Ovary (tissue), 7 donors: ENCODE measurements at regions not wholly inside any gene's neighbourhood (a gene's known extent, or its start where the extent isn't known, plus 50 kb on each side); places are given as distances from the start of the nearest gene placed in this dataset.

Source experiments
- DNase-seq, 5 donors: peaks; one replicate each; pipeline ENCODE4 v3.0.0-alpha.2; 2019 to 2020
- H3K27ac ChIP-seq, 2 donors: fragments of 200-600 bp; one replicate each; pipeline versions ENCODE4 v1.5.1 to v1.8.0; 2019 to 2022
- H3K27me3 ChIP-seq: fragments of 200-600 bp; one replicate; pipeline ENCODE4 v1.8.0; 2022
- H3K36me3 ChIP-seq: fragments of 200-600 bp; sonication (generic); one replicate; pipeline ENCODE4 v1.5.1; 2019
- H3K4me1 ChIP-seq: one replicate; pipeline ENCODE4 v1.8.1; 2013; ENCODE audit warnings: mild to moderate bottlenecking, moderate library complexity; ENCODE audit not compliant: insufficient read depth
- H3K4me3 ChIP-seq: fragments of 200-600 bp; sonication (generic); one replicate; pipeline ENCODE4 v1.5.1; 2017
- H3K9me3 ChIP-seq, 2 donors: fragments of 200-600 bp in 1 of 2; sonication (generic) in 1 of 2; one replicate each; pipeline versions ENCODE4 v1.5.1 to v1.8.1; 2013 to 2019; ENCODE audit warnings: mild to moderate bottlenecking in 1 of 2, moderate library complexity in 1 of 2
- CTCF ChIP-seq, 3 donors: fragments of 450-650 bp in 2 of 3; fragments of 200-600 bp in 1 of 3; IDR thresholded peaks; one replicate each; pipeline versions ENCODE4 v1.5.1 to v1.8.0; 2016 to 2022; ENCODE audit warnings: antibody characterized with exemption in 3 of 3, mild to moderate bottlenecking in 1 of 3
- EP300 ChIP-seq: sonication (generic); formaldehyde crosslinking; IDR thresholded peaks from one replicate; pipeline ENCODE4 v1.6.1; 2017; ENCODE audit warnings: antibody characterized with exemption
- POLR2A ChIP-seq: fragments of 450-650 bp; IDR thresholded peaks from one replicate; pipeline ENCODE4 v1.6.1; 2017; ENCODE audit warnings: antibody characterized with exemption, mild to moderate bottlenecking, moderate library complexity
- whole genome bisulfite sequencing, 3 donors: extraction: QIAGEN DNeasy Blood & Tissue Kit in 1 of 3; methylation state at CpG; one replicate each; pipeline versions ENCODE4 v1.1.5 to v1.1.7; 2013 to 2017; 5-methylcytosine and 5-hydroxymethylcytosine counted together
- intact Hi-C, 4 donors: fragments of 100-400 bp; cut with DNase I; formaldehyde crosslinking; loops; one replicate each; pipeline versions ENCODE4 v1.11.0 to v1.15.1; 2022 to 2023
- donor health status: DM: no; HTN: no; CAD: no; lungs with moderate emphysema.
- donor health status: DM: no; HTN: no; CAD: no.
- donor health status: Bipolar disorder and iron deficiency.
- donor health status: DM: no; HTN: no; CAD: no.
- donor health status: DM: yes; HTN: yes; CAD: no.

GRCh38 chr15:31452595-31453557 is 126.2 kb downstream of the KLF13 start:
- DNase-seq: peak in 1 of 5 donors; percentile 21
- Histone ChIP-seq H3K27me3 (no peaks in the 10 kb centered on the region), H3K9me3 (no peaks in the 10 kb centered on the region), H3K4me3 (no peak overlapping the region), H3K4me1 (no peaks in the 10 kb centered on the region), H3K27ac (no peak overlapping the region), H3K36me3 (no peaks in the 10 kb centered on the region)
- TF ChIP-seq POLR2A (no peak), CTCF (IDR thresholded peaks at IDR 0.05) (no peak), EP300 (no peak)
- WGBS, 3 donors: 85 to 90% (median 87%) methylated on average over 35 to 36 of the region's 36 CpGs
- intact Hi-C loops: no loop called here

GRCh38 chr15:31453558-31454318 is 127.1 kb downstream of the KLF13 start:
- Histone ChIP-seq H3K9me3 (no peaks in the 10 kb centered on the region), H3K36me3 (no peaks in the 10 kb centered on the region), H3K4me1 (no peaks in the 10 kb centered on the region), H3K4me3 (no peak overlapping the region), H3K27me3 (no peaks in the 10 kb centered on the region), H3K27ac (no peak overlapping the region)
- intact Hi-C loops: no loop called here
- no peak for DNase-seq
- WGBS, 3 donors: 95 to 97% (median 96%) methylated on average over 29 of the region's 29 CpGs
- TF ChIP-seq EP300: no peak
- no peak for TF ChIP-seq POLR2A
- no peak for TF ChIP-seq CTCF (IDR thresholded peaks at IDR 0.05)

- no peak for DNase-seq
- Histone ChIP-seq H3K4me3 (no peak overlapping the region), H3K4me1 (no peaks in the 10 kb centered on the region), H3K9me3 (no peaks in the 10 kb centered on the region), H3K27ac (no peak overlapping the region), H3K27me3 (no peaks in the 10 kb centered on the region), H3K36me3 (no peaks in the 10 kb centered on the region)
- 89 to 93% (median 91%) methylated on average over 1 of the region's 1 CpG for WGBS, 3 donors
- intact Hi-C loops: no loop called here
- no peak for TF ChIP-seq POLR2A
- no peak for TF ChIP-seq CTCF (IDR thresholded peaks at IDR 0.05)
- no peak for TF ChIP-seq EP300
Measured at GRCh38 chr15:31455499-31455898, 128.9 kb downstream of the KLF13 start.

GRCh38 chr15:31456354-31457060 is 129.9 kb downstream of the KLF13 start:
- Histone ChIP-seq H3K9me3 (no peaks in the 10 kb centered on the region), H3K4me1 (no peaks in the 10 kb centered on the region), H3K4me3 (no peak overlapping the region), H3K27ac (no peak overlapping the region), H3K36me3 (no peaks in the 10 kb centered on the region), H3K27me3 (no peaks in the 10 kb centered on the region)
- WGBS, 3 donors: 73 to 82% (median 78%) methylated on average over 8 of the region's 8 CpGs
- intact Hi-C loops: no loop called here
- no peak for DNase-seq
- TF ChIP-seq CTCF (IDR thresholded peaks at IDR 0.05) (no peak), EP300 (no peak), POLR2A (no peak)
